H1 (cell line): ENCODE measurements at regions not wholly inside any gene's neighbourhood (a gene's known extent, or its start where the extent isn't known, plus 50 kb on each side); places are given as distances from the start of the nearest gene placed in this dataset.

Source experiments
- BCL11A ChIP-seq, 2 experiments: IDR thresholded peaks; one replicate each; pipeline ENCODE4 v1.6.1; 2011; ENCODE audit warnings: low read depth in 2 of 2, low read length in 2 of 2, mild to moderate bottlenecking in 2 of 2
- CBX5 ChIP-seq: fragments of 300-800, 300-1000 bp; sonication (generic); IDR thresholded peaks from 2 replicates; pipeline ENCODE4 v1.7.1; 2016; ENCODE audit warnings: antibody characterized with exemption, low read length, low read depth
- CEBPB ChIP-seq: IDR thresholded peaks from 2 replicates; pipeline ENCODE4 v1.6.1; 2012; ENCODE audit warnings: low read depth, low read length
- CHD1 ChIP-seq: IDR thresholded peaks from 2 replicates; pipeline ENCODE4 v1.6.1; 2012; ENCODE audit warnings: low read depth, low read length, improper control_type of control experiment
- MAX ChIP-seq: IDR thresholded peaks from 2 replicates; pipeline ENCODE4 v1.6.1; 2012; ENCODE audit warnings: inconsistent platforms

GRCh38 chr7:159213253-159213652 lies 68.6 kb upstream of the VIPR2 start (continued):
- no peak for TF ChIP-seq CEBPB
- TF ChIP-seq BCL11A (IDR thresholded peaks at IDR 0.05; ENCODE audit: low read depth in 2 of 2, low read length in 2 of 2): no peak
- TF ChIP-seq MAX: no peak
- TF ChIP-seq CHD1: no peak
- TF ChIP-seq CBX5: no peak
